K562 (cell line): ENCODE measurements at regions not wholly inside any gene's neighbourhood (a gene's known extent, or its start where the extent isn't known, plus 50 kb on each side); places are given as distances from the start of the nearest gene placed in this dataset.

Experiments
- ATAC-seq: fragments of 200-7000 bp; cut with Tn5 transposase; 3 replicates; pipeline ENCODE4 v1.9.1; 2020; ENCODE audit warnings: moderate library complexity
- BruUV-seq: library from RNA; stranded (reverse); fragments of 400-500 nt; replicated peaks from 2 replicates; lab custom pipeline; 2021; lab: Mats Ljungman, UMichigan
- CTCF ChIA-PET: fragments of 300-600 bp; formaldehyde crosslinking; extraction: SDS; loops from one replicate; lab custom pipeline; 2021; ENCODE audit warnings: low intra/inter-chr PET ratio; lab: Yijun Ruan, JAX
- POLR2A ChIA-PET: fragments of 300-600, 350-650 bp; sonication (Branson Sonifier 250); formaldehyde crosslinking; extraction: SDS; loops from one replicate; lab custom pipeline; 2021; ENCODE audit warnings: antibody characterized with exemption, inconsistent platforms; lab: Yijun Ruan, JAX
- DNase-seq, 4 experiments: peaks; one replicate each; pipeline versions ENCODE4 v3.0.0 to v3.0.0-alpha.2; 2011 to 2018; ENCODE audit warnings: low spot score in 3 of 4, mixed read lengths in 3 of 4; ENCODE audit errors: extremely low read depth in 1 of 4
- FAIRE-seq: peaks from 2 replicates; lab custom pipeline; 2011; peaks lifted over from hg19 to GRCh38; lab: Jason Lieb, UNC
- H2AFZ ChIP-seq: 2 replicates; pipeline ENCODE4 v1.6.0; 2011; ENCODE audit warnings: low read depth, low read length, control low read depth, inconsistent platforms
- H3K27ac ChIP-seq: fragments of 200-600 bp; 3 replicates; pipeline ENCODE4 v1.8.0; 2011; ENCODE audit warnings: low read depth, mild to moderate bottlenecking, control low read depth, inconsistent platforms, low read length, moderate library complexity, mixed read lengths; ENCODE audit errors: extremely low read depth
- H3K27me3 ChIP-seq, 2 experiments: fragments of 300-600 bp in 1 of 2; 2 replicates in 1 of 2; 3 replicates in 1 of 2; pipeline versions ENCODE4 v1.6.0 to v1.8.0; 2011; ENCODE audit warnings: inconsistent platforms in 2 of 2, low read length in 2 of 2, mild to moderate bottlenecking in 1 of 2, mixed read lengths in 1 of 2, moderate library complexity in 1 of 2; ENCODE audit not compliant: control insufficient read depth in 2 of 2, insufficient read depth in 2 of 2
- H3K36me3 ChIP-seq: fragments of 300-600 bp; 3 replicates; pipeline ENCODE4 v1.8.0; 2011; ENCODE audit warnings: mild to moderate bottlenecking, low read length, inconsistent platforms; ENCODE audit not compliant: control insufficient read depth, insufficient read depth
- H3K4me1 ChIP-seq, 2 experiments: fragments of 200-600 bp in 1 of 2; replicated peaks in 1 of 2; 2 replicates in 1 of 2; 3 replicates in 1 of 2; pipeline versions ENCODE4 v1.5.1 to v1.8.0; 2011; ENCODE audit warnings: inconsistent platforms in 2 of 2, low read length in 2 of 2, mild to moderate bottlenecking in 1 of 2, mixed read lengths in 1 of 2, moderate library complexity in 1 of 2; ENCODE audit not compliant: control insufficient read depth in 2 of 2, insufficient read depth in 2 of 2
- H3K4me2 ChIP-seq: 2 replicates; pipeline ENCODE4 v1.6.1; 2011; ENCODE audit warnings: low read length, control low read depth, inconsistent platforms, mixed read lengths; ENCODE audit not compliant: insufficient read depth
- H3K4me3 ChIP-seq: fragments of 200-600 bp; sonication (generic), shearing (Covaris generic); 2 replicates; pipeline ENCODE4 v1.5.1; 2016; ENCODE audit warnings: control low read depth, inconsistent platforms
- H3K79me2 ChIP-seq: fragments of 200-600 bp; 3 replicates; pipeline ENCODE4 v1.8.0; 2011; ENCODE audit warnings: low read length, inconsistent platforms; ENCODE audit not compliant: control insufficient read depth, insufficient read depth
- H3K9ac ChIP-seq, 2 experiments: 2 replicates each; pipeline versions ENCODE4 v1.6.0 to v1.6.1; 2011; ENCODE audit warnings: low read depth in 2 of 2, low read length in 2 of 2, control low read depth in 1 of 2, inconsistent platforms in 1 of 2, mild to moderate bottlenecking in 1 of 2, mixed read lengths in 1 of 2; ENCODE audit not compliant: insufficient read depth in 1 of 2
- H3K9me1 ChIP-seq: one replicate; pipeline ENCODE4 v1.6.0; 2011; ENCODE audit warnings: inconsistent platforms, mild to moderate bottlenecking, low read length, moderate library complexity; ENCODE audit not compliant: control insufficient read depth, insufficient read depth
- H3K9me3 ChIP-seq: replicated peaks from 2 replicates; pipeline ENCODE4 v1.5.1; 2011; ENCODE audit warnings: low read depth, low read length, inconsistent platforms; ENCODE audit not compliant: control insufficient read depth, insufficient read depth
- H4K20me1 ChIP-seq: replicated peaks from 2 replicates; pipeline ENCODE4 v1.6.1; 2011; ENCODE audit warnings: low read length, inconsistent platforms, mixed read lengths; ENCODE audit not compliant: control insufficient read depth, insufficient read depth
- BCLAF1 ChIP-seq, 2 experiments: fragments of 450-650 bp in 1 of 2; IDR thresholded peaks; 2 replicates each; pipeline ENCODE4 v1.6.1; 2011 to 2017; ENCODE audit warnings: low read depth in 2 of 2, antibody characterized with exemption in 1 of 2, borderline replicate concordance in 1 of 2, low read length in 1 of 2, mild to moderate bottlenecking in 1 of 2, mixed read lengths in 1 of 2; ENCODE audit not compliant: control insufficient read depth in 1 of 2
- E2F6 ChIP-seq, 2 experiments: IDR thresholded peaks; 2 replicates each; pipeline ENCODE4 v1.6.1; 2011; ENCODE audit warnings: borderline replicate concordance in 1 of 2, control low read depth in 1 of 2, low read depth in 1 of 2, low read length in 1 of 2, mild to moderate bottlenecking in 1 of 2, mixed read lengths in 1 of 2, moderate library complexity in 1 of 2; ENCODE audit not compliant: insufficient read depth in 1 of 2, insufficient read length in 1 of 2, poor library complexity in 1 of 2, severe bottlenecking in 1 of 2; ENCODE audit errors: extremely low read depth in 1 of 2
- HLTF ChIP-seq: fragments of 450-650 bp; IDR thresholded peaks from 2 replicates; pipeline ENCODE4 v1.6.1; 2016
- MTF1 ChIP-seq: fragments of 250-450 bp; sonication (Bioruptor Pico); IDR thresholded peaks from 2 replicates; pipeline ENCODE4 v1.9.0; 2021; ENCODE audit warnings: moderate library complexity, mild to moderate bottlenecking, inconsistent platforms, borderline replicate concordance
- MXD1 ChIP-seq: fragments of 250-450 bp; sonication (Bioruptor Pico); IDR thresholded peaks from 2 replicates; pipeline ENCODE4 v1.8.0; 2021; ENCODE audit warnings: borderline replicate concordance, mild to moderate bottlenecking, moderate library complexity; ENCODE audit not compliant: poor library complexity, severe bottlenecking
- NRF1 ChIP-seq, 2 experiments: fragments of 450-650 bp; IDR thresholded peaks in 1 of 2; conservative IDR thresholded peaks in 1 of 2; 2 replicates each; pipeline ENCODE4 v1.6.1; 2014; ENCODE audit warnings: mild to moderate bottlenecking in 2 of 2
- SETDB1 ChIP-seq: IDR thresholded peaks from one replicate; pipeline ENCODE4 v1.6.1; 2012; ENCODE audit warnings: low read length, control low read depth, inconsistent platforms
- SNIP1 ChIP-seq: fragments of 450-650 bp; IDR thresholded peaks from 2 replicates; pipeline ENCODE4 v1.7.1; 2017; ENCODE audit warnings: low read depth, mild to moderate bottlenecking
- SRSF9 ChIP-seq: fragments of 200-400 bp; formaldehyde crosslinking; IDR thresholded peaks from 2 replicates; pipeline ENCODE4 v1.6.1; 2017; ENCODE audit warnings: low read depth, low read length, borderline replicate concordance
- ZC3H11A ChIP-seq: IDR thresholded peaks from 2 replicates; pipeline ENCODE4 v1.6.1; 2012; ENCODE audit warnings: low read depth, low read length, improper control_type of control experiment
- ZFP36 ChIP-seq: fragments of 150-350 bp; IDR thresholded peaks from 2 replicates; pipeline ENCODE4 v1.6.1; 2018; ENCODE audit warnings: low read length, low read depth; ENCODE audit not compliant: partially characterized antibody
- ZNF280A ChIP-seq: fragments of 450-650 bp; IDR thresholded peaks from 2 replicates; pipeline ENCODE4 v1.6.1; 2018; ENCODE audit warnings: mild to moderate bottlenecking, low read depth; ENCODE audit not compliant: partially characterized antibody
- WGBS: fragments of 100-300 bp; shearing (Covaris generic); methylation state at CpG from one replicate; pipeline ENCODE4 v1.1.6; 2016; ENCODE audit warnings: low coverage, mixed read lengths; ENCODE audit not compliant: insufficient coverage; ENCODE audit errors: missing lambda C conversion rate; 5-methylcytosine and 5-hydroxymethylcytosine counted together
- in situ Hi-C: fragments of 300-500 bp; cut with MboI; formaldehyde crosslinking; loops from 4 replicates; pipeline ENCODE4 v1.15.0; 2018; ENCODE audit warnings: inconsistent platforms, mixed read lengths
- intact Hi-C: fragments of 100-400 bp; cut with micrococcal nuclease; formaldehyde crosslinking; loops from 2 replicates; pipeline ENCODE4 v1.14.2; 2022

GRCh38 chr1:214184992-214185391 lies 96.0 kb upstream of the SMYD2 start (continued):
- TF ChIP-seq SRSF9 (no peak), MTF1 (no peak), ZC3H11A (no peak)

- in situ Hi-C loops (no loop called here), intact Hi-C loops (no loop called here)
- no peak overlapping the region for H3K4me3 ChIP-seq
- H3K27me3 ChIP-seq: peaks cover 19 to 28% of the 10 kb centered on the region in 2 experiments; a peak in 4 of 5 replicates
- FAIRE-seq: no peak
- H3K4me1 ChIP-seq: peaks cover 0 to 5% of the 10 kb centered on the region in 2 experiments; a peak in 1 of 5 replicates
- POLR2A ChIA-PET: interaction anchor here (1.0 kb wide), 3 partner anchors 10 to 147 kb away, joined by 3 to 6 read pairs (median 3); no protein-coding TSS in a partner anchor
- H3K9me3 ChIP-seq: no peaks in the 10 kb centered on the region
- BruUV-seq: no TSS peak
- DNase-seq: no peak
- H3K9ac ChIP-seq: no peak overlapping the region
- H3K79me2 ChIP-seq: no peaks in the 10 kb centered on the region
- H2AFZ ChIP-seq: no peak overlapping the region
- no peak for ATAC-seq
- no peaks in the 10 kb centered on the region for H3K36me3 ChIP-seq
- H3K27ac ChIP-seq: no peak overlapping the region
- no peaks in the 10 kb centered on the region for H4K20me1 ChIP-seq
- 1% methylated on average over 4 of the region's 4 CpGs for WGBS
- CTCF ChIA-PET: no interaction called here
- no peak overlapping the region for H3K4me2 ChIP-seq
- no peaks in the 10 kb centered on the region for H3K9me1 ChIP-seq
- TF ChIP-seq NRF1 (conservative IDR thresholded peaks at IDR 0.05 in 1 of 2, IDR thresholded peaks at IDR 0.05 in 1 of 2): no peak
- TF ChIP-seq SETDB1: no peak
- no peak for TF ChIP-seq E2F6 (IDR thresholded peaks at IDR 0.05; ENCODE audit: borderline replicate concordance in 1 of 2, extremely low read depth in 1 of 2, insufficient read depth in 1 of 2, insufficient read length in 1 of 2, low read depth in 1 of 2, low read length in 1 of 2, poor library complexity in 1 of 2, severe bottlenecking in 1 of 2)
- TF ChIP-seq MXD1: no peak
- no peak for TF ChIP-seq SNIP1
- TF ChIP-seq ZNF280A: no peak
- TF ChIP-seq ZFP36: no peak
- TF ChIP-seq HLTF: no peak
- no peak for TF ChIP-seq BCLAF1 (IDR thresholded peaks at IDR 0.05; ENCODE audit: borderline replicate concordance in 1 of 2, control insufficient read depth in 1 of 2, low read depth in 2 of 2, low read length in 1 of 2)
These were observed 94.7 kb upstream of the SMYD2 start for GRCh38 chr1:214186103-214186824.
